ENCODE measurements at regions not wholly inside any gene's neighbourhood (a gene's known extent, or its start where the extent isn't known, plus 50 kb on each side); places are given as distances from the start of the nearest gene placed in this dataset.

GRCh38 chr13:111924678-111925075 lies 142.3 kb upstream of the SOX1 start:
- TF ChIP-seq CTCF (IDR thresholded peaks at IDR 0.05) (no peak), POLR2A (IDR thresholded peaks at IDR 0.05) (no peak), EP300 (IDR thresholded peaks at IDR 0.05) (no peak)

Measured in suprapubic skin (tissue), 3 donors.